ENCODE measurements at regions not wholly inside any gene's neighbourhood (a gene's known extent, or its start where the extent isn't known, plus 50 kb on each side); places are given as distances from the start of the nearest gene placed in this dataset.

DNA sequence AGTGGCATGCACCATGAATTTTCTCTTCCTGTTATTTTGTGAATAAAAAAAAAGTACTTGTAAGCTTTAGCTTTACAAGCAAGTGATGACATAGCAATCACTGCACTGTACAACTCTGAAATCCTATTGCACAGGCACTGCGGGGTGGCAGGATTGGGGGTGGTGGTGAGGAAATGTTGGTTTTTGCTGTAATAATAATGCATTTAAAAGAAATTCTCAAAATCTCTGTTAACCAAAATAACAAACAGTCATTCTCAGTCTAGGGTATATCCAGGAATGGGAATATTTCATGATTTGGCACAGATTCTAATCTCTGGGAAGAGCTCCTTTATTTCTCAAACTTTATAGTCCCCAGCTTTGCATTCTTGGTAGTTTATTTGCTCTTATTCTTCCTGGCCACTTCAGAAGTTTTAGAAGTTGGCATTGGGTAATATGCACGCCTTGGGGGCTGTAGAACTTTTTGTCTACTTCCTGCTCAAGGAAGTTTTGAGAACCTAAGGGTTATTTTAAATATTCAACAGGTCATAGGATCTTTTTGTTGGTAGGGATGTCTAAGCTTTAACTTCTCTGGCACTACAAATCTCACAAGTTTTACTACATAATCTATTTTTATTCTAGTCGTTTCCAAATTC lies 353.0 kb upstream of the KLF12 start:
- POLR2A ChIA-PET: no interaction called here
- Mint-ChIP-seq H3K36me3 (no peaks in the 10 kb centered on the region), H3K4me3 (no peak overlapping the region), H3K9me3 (peaks cover 2% of the 10 kb centered on the region), H3K27ac (no peak overlapping the region), H3K27me3 (no peaks in the 10 kb centered on the region), H3K4me1 (peaks cover 4% of the 10 kb centered on the region)
- DNase-seq: no peak
- no peak for ATAC-seq (ENCODE audit: low read depth)

DNA sequence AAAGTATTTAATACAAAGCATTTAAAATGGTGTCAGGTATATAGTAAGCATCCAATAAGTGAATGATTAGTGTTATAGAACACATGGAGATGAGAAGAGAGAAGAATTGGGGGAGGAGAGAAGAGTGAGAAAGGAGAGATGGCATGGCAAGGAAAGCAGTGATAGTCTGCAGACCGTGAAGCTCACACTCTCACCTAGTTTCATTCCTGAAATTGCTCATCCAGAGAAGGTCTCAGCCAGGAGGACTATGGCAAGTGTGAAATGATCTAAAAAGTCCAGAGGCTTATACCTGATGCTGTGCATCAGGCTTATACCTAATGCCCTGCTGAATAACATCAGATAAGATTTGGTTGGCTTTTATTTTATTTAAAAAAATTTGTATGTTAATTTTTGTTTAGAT lies 351.6 kb upstream of the KLF12 start:
- no peaks in the 10 kb centered on the region for H3K36me3 Mint-ChIP-seq
- ATAC-seq (ENCODE audit: low read depth) (no peak), DNase-seq (no peak)
- H3K27ac Mint-ChIP-seq: no peak overlapping the region
- peaks cover 2% of the 10 kb centered on the region for H3K9me3 Mint-ChIP-seq
- H3K4me3 Mint-ChIP-seq: no peak overlapping the region
- no peaks in the 10 kb centered on the region for H3K27me3 Mint-ChIP-seq
- peaks cover 4% of the 10 kb centered on the region for H3K4me1 Mint-ChIP-seq
- POLR2A ChIA-PET: no interaction called here

DNA sequence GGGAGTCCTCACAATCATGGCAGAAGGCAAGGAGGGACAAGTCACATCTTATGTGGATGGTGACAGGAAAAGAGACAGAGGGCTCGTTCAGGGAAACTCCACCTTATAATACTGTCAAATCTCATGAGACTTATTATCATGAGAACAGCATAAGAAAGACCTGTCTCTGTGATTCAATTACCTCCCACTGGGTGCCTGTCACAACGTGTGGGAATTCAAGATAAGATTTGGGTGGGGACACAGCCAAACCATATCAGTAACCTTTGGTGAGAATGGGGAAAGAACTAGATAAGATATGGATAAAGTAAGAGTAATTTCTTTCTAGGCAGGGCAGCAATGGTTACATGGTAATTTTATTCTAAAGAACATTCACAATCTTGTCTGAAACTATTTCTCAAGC lies 344.9 kb upstream of the KLF12 start:
- no peak for ATAC-seq (ENCODE audit: low read depth)
- POLR2A ChIA-PET: no interaction called here
- no peak overlapping the region for H3K27ac Mint-ChIP-seq
- no peak overlapping the region for H3K4me3 Mint-ChIP-seq
- no peaks in the 10 kb centered on the region for H3K27me3 Mint-ChIP-seq
- H3K36me3 Mint-ChIP-seq: no peaks in the 10 kb centered on the region
- DNase-seq: no peak
- peaks cover 3% of the 10 kb centered on the region for H3K9me3 Mint-ChIP-seq
- H3K4me1 Mint-ChIP-seq: no peaks in the 10 kb centered on the region

DNA sequence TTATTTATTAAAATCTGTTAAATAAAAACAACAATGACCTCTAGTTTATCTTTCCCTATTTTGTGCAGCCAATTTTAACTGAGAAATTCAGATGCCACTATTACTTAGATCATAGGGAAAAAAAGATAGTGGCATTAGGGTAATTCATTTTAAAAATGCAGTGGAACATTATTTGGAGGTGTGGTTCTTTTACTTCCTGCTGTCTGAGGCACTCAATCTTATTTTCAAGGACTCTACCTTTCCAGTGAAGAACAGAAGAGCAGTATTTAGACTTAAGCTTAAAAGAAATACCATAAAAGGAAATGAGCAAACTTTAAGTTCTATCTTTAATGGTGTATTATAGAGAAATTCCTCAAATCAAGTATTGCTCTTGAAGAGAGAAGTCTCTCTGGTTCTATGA lies 342.6 kb upstream of the KLF12 start:
- no peaks in the 10 kb centered on the region for H3K4me1 Mint-ChIP-seq
- POLR2A ChIA-PET: no interaction called here
- no peaks in the 10 kb centered on the region for H3K27me3 Mint-ChIP-seq
- no peaks in the 10 kb centered on the region for H3K36me3 Mint-ChIP-seq
- H3K4me3 Mint-ChIP-seq: no peak overlapping the region
- DNase-seq (no peak), ATAC-seq (ENCODE audit: low read depth) (no peak)
- no peak overlapping the region for H3K27ac Mint-ChIP-seq
- peaks cover 3% of the 10 kb centered on the region for H3K9me3 Mint-ChIP-seq

DNA sequence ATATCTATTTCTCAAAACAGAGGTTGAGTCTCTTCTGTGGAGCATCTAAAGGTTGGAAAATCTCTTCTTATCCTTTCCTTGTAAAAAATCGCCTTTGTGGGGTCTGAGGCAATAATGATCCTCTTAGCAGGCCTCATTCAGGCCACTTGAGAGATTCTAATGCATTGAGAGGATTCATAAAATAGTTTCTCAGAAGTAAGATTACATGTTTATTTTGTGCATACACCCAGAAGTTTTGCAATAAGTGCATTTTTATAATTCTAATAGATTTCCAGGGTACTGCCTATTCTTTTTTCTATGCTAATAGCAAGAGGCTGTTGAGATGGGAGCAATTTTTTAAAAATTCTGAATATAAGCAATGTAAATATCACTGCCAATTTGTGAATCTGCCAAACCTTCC lies 342.2 kb upstream of the KLF12 start:
- H3K9me3 Mint-ChIP-seq: peaks cover 3% of the 10 kb centered on the region
- DNase-seq (no peak), ATAC-seq (ENCODE audit: low read depth) (no peak)
- POLR2A ChIA-PET: no interaction called here
- no peak overlapping the region for H3K4me3 Mint-ChIP-seq
- H3K27ac Mint-ChIP-seq: no peak overlapping the region
- H3K4me1 Mint-ChIP-seq: no peaks in the 10 kb centered on the region
- no peaks in the 10 kb centered on the region for H3K27me3 Mint-ChIP-seq
- H3K36me3 Mint-ChIP-seq: no peaks in the 10 kb centered on the region

DNA sequence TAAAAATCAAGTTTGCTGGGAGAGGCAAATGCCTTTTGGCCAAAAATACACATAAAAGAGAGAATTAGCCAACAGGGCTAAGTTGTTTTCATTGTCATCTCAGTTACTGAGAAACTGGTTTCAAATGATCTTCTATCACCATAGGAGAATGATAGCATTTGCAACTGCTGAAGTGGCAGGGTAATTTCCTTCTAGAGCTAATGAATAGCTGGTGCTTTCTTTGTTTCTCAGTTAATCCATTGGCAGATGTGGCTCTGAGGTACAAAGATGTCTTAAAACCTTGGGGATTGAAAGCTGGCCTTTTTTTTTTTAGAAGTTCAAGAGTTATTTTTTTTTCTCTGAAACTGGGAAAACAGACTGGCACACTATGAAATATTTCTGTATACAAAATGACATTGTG lies 332.7 kb upstream of the KLF12 start:
- Mint-ChIP-seq H3K4me3 (no peak overlapping the region), H3K27me3 (peaks cover 4% of the 10 kb centered on the region), H3K4me1 (no peaks in the 10 kb centered on the region), H3K9me3 (no peaks in the 10 kb centered on the region), H3K27ac (no peak overlapping the region), H3K36me3 (no peaks in the 10 kb centered on the region)
- ATAC-seq (ENCODE audit: low read depth) (no peak), DNase-seq (no peak)
- POLR2A ChIA-PET: no interaction called here

DNA sequence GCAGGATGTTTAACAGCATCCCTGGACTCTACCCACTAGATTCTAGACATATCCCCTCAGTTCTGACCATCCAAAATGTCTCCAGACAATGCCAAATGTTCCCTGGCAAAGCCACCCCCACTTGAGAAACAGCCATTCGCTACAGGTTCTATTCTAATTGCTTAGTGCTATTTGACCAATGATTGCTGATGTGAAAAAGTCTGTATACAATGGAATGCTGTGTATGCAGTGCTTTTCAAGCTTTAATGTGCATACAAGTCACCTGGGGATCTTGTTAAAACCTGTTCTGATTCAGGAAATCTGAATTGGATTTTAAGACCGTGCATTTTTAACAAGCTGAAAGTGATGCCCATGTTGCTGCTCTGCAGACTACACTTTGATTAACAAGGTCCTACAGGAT lies 331.8 kb upstream of the KLF12 start:
- Mint-ChIP-seq H3K4me1 (no peaks in the 10 kb centered on the region), H3K27ac (no peak overlapping the region), H3K4me3 (no peak overlapping the region), H3K27me3 (peaks cover 4% of the 10 kb centered on the region), H3K36me3 (no peaks in the 10 kb centered on the region), H3K9me3 (no peaks in the 10 kb centered on the region)
- no peak for DNase-seq
- POLR2A ChIA-PET: no interaction called here
- no peak for ATAC-seq (ENCODE audit: low read depth)

DNA sequence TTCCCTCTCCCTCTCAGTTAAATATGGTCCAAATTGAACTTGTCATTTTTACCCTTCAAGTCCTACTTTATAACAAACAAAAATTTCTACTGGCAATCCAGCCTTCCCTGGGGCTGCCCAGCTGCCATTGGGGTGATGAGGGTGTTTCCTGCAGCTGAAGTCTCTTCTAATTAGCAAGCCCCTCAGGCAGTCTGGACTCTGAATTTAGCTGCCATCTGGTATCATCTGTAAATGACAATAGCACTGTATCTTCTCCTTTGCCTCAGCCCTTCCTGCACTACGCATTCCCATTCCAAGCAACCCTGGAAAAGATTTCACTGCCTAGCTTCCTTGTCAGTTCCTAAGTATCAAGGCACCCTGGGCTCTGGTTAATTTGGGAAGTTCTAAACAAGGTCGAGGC lies 331.1 kb upstream of the KLF12 start:
- POLR2A ChIA-PET: no interaction called here
- DNase-seq (no peak), ATAC-seq (ENCODE audit: low read depth) (no peak)
- no peak overlapping the region for H3K4me3 Mint-ChIP-seq
- H3K27ac Mint-ChIP-seq: no peak overlapping the region
- no peaks in the 10 kb centered on the region for H3K4me1 Mint-ChIP-seq
- H3K27me3 Mint-ChIP-seq: peaks cover 4% of the 10 kb centered on the region
- no peaks in the 10 kb centered on the region for H3K9me3 Mint-ChIP-seq
- no peaks in the 10 kb centered on the region for H3K36me3 Mint-ChIP-seq

DNA sequence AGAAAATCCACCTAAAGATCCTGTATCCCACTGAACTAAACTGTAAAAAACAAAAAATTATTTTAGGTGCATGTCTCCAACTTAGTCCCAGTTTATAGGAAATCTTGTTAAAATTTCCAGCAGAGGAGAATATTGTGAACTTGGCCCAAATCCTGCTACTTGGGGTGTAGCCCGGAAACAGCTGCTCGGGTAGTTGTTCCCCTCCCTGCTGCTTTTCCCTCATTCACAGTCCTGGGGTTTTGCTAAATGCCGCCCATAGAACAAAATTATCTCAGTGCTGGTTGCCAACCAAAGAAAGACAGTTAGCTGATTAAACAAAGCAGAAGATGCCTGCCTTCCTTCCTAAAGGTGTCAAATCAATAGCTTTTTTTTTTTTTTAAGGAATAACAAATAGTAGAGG lies 330.5 kb upstream of the KLF12 start:
- H3K27me3 Mint-ChIP-seq: peaks cover under 1% of the 10 kb centered on the region
- H3K36me3 Mint-ChIP-seq: no peaks in the 10 kb centered on the region
- no peak overlapping the region for H3K4me3 Mint-ChIP-seq
- H3K9me3 Mint-ChIP-seq: no peaks in the 10 kb centered on the region
- POLR2A ChIA-PET: no interaction called here
- no peak for ATAC-seq (ENCODE audit: low read depth)
- no peaks in the 10 kb centered on the region for H3K4me1 Mint-ChIP-seq
- no peak overlapping the region for H3K27ac Mint-ChIP-seq
- DNase-seq: no peak

DNA sequence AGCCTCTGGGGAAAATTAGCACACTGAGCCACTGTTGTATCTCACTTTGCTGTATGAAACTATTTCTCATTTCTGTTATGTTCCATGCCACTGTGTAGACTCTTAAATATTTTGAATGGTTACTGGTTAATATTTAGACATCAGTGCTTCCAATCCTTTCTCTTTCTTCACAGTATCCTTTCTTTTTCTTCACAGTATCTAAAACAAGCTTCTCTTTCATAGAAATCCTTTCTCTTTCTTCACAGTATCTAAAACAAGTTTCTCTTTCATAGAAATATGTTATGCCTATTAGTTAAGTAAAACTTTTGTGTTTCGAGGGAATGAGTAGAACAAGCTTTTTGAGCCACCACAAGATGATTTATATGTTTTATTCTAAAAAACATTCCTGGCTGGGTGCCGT lies 326.8 kb upstream of the KLF12 start:
- no peak overlapping the region for H3K4me3 Mint-ChIP-seq
- H3K27ac Mint-ChIP-seq: no peak overlapping the region
- DNase-seq: no peak
- POLR2A ChIA-PET: no interaction called here
- no peaks in the 10 kb centered on the region for H3K4me1 Mint-ChIP-seq
- H3K9me3 Mint-ChIP-seq: no peaks in the 10 kb centered on the region
- peaks cover 5% of the 10 kb centered on the region for H3K27me3 Mint-ChIP-seq
- no peaks in the 10 kb centered on the region for H3K36me3 Mint-ChIP-seq
- no peak for ATAC-seq (ENCODE audit: low read depth)

DNA sequence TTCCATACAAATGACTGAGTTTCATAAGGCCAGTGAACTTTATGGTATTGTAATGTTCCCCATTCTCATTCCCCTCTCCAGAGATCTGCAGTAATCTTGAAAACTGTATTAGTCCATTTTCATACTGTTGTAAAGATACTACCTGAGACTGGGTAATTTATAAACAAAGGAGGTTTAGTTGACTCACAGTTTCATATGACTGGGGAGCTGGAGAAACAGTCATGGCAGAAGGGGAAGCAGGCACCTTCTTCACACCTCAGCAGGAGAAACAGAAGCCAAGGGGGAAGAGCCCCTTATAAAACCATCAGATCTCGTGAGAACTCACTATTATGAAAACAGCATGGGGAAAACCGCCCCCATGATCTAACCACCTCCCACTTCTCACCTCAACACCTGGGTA lies 318.7 kb upstream of the KLF12 start:
- ATAC-seq (ENCODE audit: low read depth): no peak
- POLR2A ChIA-PET: no interaction called here

DNA sequence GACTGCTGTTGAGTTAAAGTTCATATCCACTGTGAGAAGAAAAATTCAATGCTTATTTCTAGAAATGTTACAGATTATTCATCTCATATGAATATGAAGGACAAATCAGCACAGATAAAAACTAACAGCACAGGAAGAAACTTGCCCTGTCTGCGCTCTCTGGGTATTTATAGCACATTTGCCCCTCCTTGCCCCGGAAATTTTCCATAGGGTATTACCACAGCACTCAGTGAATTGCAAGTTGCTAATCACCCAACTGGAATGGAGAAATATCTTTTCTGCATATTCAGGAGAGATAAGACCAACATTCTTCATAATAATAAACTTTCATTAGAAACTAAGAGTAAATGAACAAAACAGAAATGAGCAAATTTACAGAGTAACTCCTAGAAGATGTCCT lies 318.0 kb upstream of the KLF12 start:
- Mint-ChIP-seq H3K27me3 (peaks cover 3% of the 10 kb centered on the region), H3K36me3 (no peaks in the 10 kb centered on the region), H3K9me3 (peaks cover 16% of the 10 kb centered on the region), H3K4me1 (no peaks in the 10 kb centered on the region), H3K4me3 (no peak overlapping the region), H3K27ac (no peak overlapping the region)
- DNase-seq (no peak), ATAC-seq (ENCODE audit: low read depth) (no peak)
- POLR2A ChIA-PET: no interaction called here

More for the DNA sequence above, 318.7 kb upstream of the KLF12 start:
- no peaks in the 10 kb centered on the region for H3K36me3 Mint-ChIP-seq
- no peak for DNase-seq
- H3K4me3 Mint-ChIP-seq: no peak overlapping the region
- H3K9me3 Mint-ChIP-seq: peaks cover 16% of the 10 kb centered on the region
- H3K27me3 Mint-ChIP-seq: peaks cover 4% of the 10 kb centered on the region
- no peaks in the 10 kb centered on the region for H3K4me1 Mint-ChIP-seq
- no peak overlapping the region for H3K27ac Mint-ChIP-seq

DNA sequence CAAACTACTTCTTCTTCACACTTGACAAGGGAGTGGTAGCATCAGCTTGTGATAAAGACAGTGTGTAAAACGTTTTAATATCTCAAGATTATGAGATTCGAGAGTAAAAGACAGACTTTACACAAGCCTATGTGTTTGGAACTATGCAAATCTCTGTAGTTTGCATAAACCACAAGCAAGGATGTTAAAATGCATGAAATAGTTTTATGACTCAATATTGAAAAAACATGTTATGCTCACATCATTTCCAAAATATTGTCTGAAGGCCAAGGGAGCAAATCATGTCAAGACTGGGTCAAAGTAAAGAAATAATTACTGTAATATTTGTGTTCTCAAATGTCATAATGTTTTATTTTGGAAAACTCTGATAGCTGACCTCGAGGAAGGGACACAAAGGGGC lies 316.8 kb upstream of the KLF12 start:
- Mint-ChIP-seq H3K27ac (no peak overlapping the region), H3K9me3 (peaks cover 16% of the 10 kb centered on the region), H3K4me1 (no peaks in the 10 kb centered on the region), H3K36me3 (no peaks in the 10 kb centered on the region), H3K27me3 (no peaks in the 10 kb centered on the region), H3K4me3 (no peak overlapping the region)
- POLR2A ChIA-PET: no interaction called here
- ATAC-seq (ENCODE audit: low read depth): no peak
- no peak for DNase-seq

DNA sequence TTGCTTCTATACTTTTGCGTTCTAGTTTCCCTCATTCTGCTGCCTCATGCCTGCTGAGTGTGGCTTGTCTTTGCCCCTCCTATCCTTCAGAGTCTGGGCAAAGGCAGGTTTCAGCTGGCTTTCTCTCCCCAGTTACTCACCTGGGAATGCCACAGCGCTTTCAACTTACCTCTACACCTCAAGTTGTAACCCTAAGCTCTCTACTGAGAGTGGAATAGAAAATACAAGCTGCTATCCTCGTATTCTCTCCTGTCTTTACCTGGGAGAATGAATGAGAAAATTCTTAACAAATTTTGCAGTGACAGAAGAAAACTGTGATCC lies 316.3 kb upstream of the KLF12 start:
- H3K27me3 Mint-ChIP-seq: peaks cover under 1% of the 10 kb centered on the region
- H3K4me3 Mint-ChIP-seq: no peak overlapping the region
- H3K36me3 Mint-ChIP-seq: no peaks in the 10 kb centered on the region
- DNase-seq: no peak
- peaks cover 16% of the 10 kb centered on the region for H3K9me3 Mint-ChIP-seq
- H3K4me1 Mint-ChIP-seq: no peaks in the 10 kb centered on the region
- no peak for ATAC-seq (ENCODE audit: low read depth)
- POLR2A ChIA-PET: no interaction called here
- H3K27ac Mint-ChIP-seq: no peak overlapping the region

DNA sequence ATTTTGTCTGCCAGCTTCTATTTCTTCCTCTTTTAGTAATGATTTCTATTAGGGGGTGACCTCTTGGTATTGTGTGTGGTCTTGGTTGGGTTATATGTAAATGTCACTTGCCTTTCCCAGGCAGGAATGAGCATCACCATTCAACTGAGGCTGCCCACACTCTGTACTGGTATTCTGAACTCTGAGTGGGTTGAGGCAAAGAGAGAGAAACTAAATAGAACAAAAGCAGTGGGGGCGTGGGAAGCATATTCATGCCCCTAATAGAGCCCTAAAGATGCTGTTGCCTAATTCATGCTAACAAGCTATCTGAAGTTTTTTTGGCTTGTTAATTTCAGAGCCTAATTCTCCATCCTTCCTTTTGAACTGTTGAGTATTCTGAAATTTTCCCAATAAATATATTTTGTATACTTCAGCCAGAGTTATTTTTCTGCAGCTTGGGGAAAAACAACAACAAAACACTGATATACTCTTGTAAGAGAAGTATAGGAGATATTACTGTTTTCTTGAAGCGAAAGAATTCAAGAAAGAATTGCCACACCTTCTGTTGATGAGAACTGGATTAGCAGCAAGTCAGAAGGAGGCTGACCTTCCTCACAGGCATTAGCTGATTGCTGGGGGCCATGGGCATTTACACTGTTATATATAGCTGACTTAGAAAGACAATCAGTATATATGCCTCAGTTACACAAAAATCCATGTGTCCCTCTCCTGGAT lies 315.8 kb upstream of the KLF12 start:
- H3K36me3 Mint-ChIP-seq: no peaks in the 10 kb centered on the region
- no peak for DNase-seq
- POLR2A ChIA-PET: no interaction called here
- no peak overlapping the region for H3K27ac Mint-ChIP-seq
- peaks cover 2% of the 10 kb centered on the region for H3K27me3 Mint-ChIP-seq
- peaks cover 14% of the 10 kb centered on the region for H3K9me3 Mint-ChIP-seq
- H3K4me3 Mint-ChIP-seq: no peak overlapping the region
- no peaks in the 10 kb centered on the region for H3K4me1 Mint-ChIP-seq
- ATAC-seq (ENCODE audit: low read depth): no peak

Measured in activated naive CD8-positive, alpha-beta T cell treated with anti-CD3 and anti-CD28 coated beads, Interleukin-2, amount 10 ng/mL, durations not matched to agents 7 days and 5 days (primary cell).